ENCODE measurements at regions not wholly inside any gene's neighbourhood (a gene's known extent, or its start where the extent isn't known, plus 50 kb on each side); places are given as distances from the start of the nearest gene placed in this dataset.

GRCh38 chrX:867966-868647, 237.5 kb downstream of the SHOX start:
- no peaks in the 10 kb centered on the region for H3K27me3 Mint-ChIP-seq (ENCODE audit: unreplicated experiment)
- no TSS peak for BruUV-seq (replicated peaks)
- H3K4me3 Mint-ChIP-seq (ENCODE audit: low read depth, unreplicated experiment): no peak overlapping the region
- no peaks in the 10 kb centered on the region for H3K4me1 Mint-ChIP-seq (ENCODE audit: low read depth, unreplicated experiment)
- H3K27ac Mint-ChIP-seq (ENCODE audit: unreplicated experiment): no peak overlapping the region
- no peak for DNase-seq
- no peak for TF ChIP-seq CTCF (IDR thresholded peaks at IDR 0.05; ENCODE audit: unreplicated experiment)
- intact Hi-C loops (cut with micrococcal nuclease; ENCODE audit: unreplicated experiment): no loop called here
- CTCF ChIA-PET: no interaction called here
- no peaks in the 10 kb centered on the region for H3K36me3 Mint-ChIP-seq (ENCODE audit: insufficient read depth, unreplicated experiment)
- H3K9me3 Mint-ChIP-seq (ENCODE audit: low read depth, unreplicated experiment): no peaks in the 10 kb centered on the region

GRCh38 chrX:867502-867901, 236.9 kb downstream of the SHOX start:
- Mint-ChIP-seq H3K4me1 (ENCODE audit: low read depth, unreplicated experiment) (no peaks in the 10 kb centered on the region), H3K9me3 (ENCODE audit: low read depth, unreplicated experiment) (no peaks in the 10 kb centered on the region)
- CTCF ChIA-PET: no interaction called here

GRCh38 chrX:866441-866990, 235.9 kb downstream of the SHOX start:
- CTCF ChIA-PET: no interaction called here
- Mint-ChIP-seq H3K36me3 (ENCODE audit: insufficient read depth, unreplicated experiment) (no peaks in the 10 kb centered on the region), H3K9me3 (ENCODE audit: low read depth, unreplicated experiment) (no peaks in the 10 kb centered on the region), H3K27ac (ENCODE audit: unreplicated experiment) (no peak overlapping the region), H3K4me3 (ENCODE audit: low read depth, unreplicated experiment) (no peak overlapping the region), H3K27me3 (ENCODE audit: unreplicated experiment) (no peaks in the 10 kb centered on the region), H3K4me1 (ENCODE audit: low read depth, unreplicated experiment) (no peaks in the 10 kb centered on the region)
- intact Hi-C loops (cut with micrococcal nuclease; ENCODE audit: unreplicated experiment): no loop called here
- no peak for TF ChIP-seq CTCF (IDR thresholded peaks at IDR 0.05; ENCODE audit: unreplicated experiment)
- DNase-seq: no peak
- no TSS peak for BruUV-seq (replicated peaks)

More at GRCh38 chrX:867502-867901, 236.9 kb downstream of the SHOX start:
- no peak for TF ChIP-seq CTCF (IDR thresholded peaks at IDR 0.05; ENCODE audit: unreplicated experiment)
- H3K27ac Mint-ChIP-seq (ENCODE audit: unreplicated experiment): no peak overlapping the region
- no peaks in the 10 kb centered on the region for H3K36me3 Mint-ChIP-seq (ENCODE audit: insufficient read depth, unreplicated experiment)
- BruUV-seq (replicated peaks): no TSS peak
- intact Hi-C loops (cut with micrococcal nuclease; ENCODE audit: unreplicated experiment): no loop called here
- H3K4me3 Mint-ChIP-seq (ENCODE audit: low read depth, unreplicated experiment): no peak overlapping the region
- DNase-seq: no peak
- no peaks in the 10 kb centered on the region for H3K27me3 Mint-ChIP-seq (ENCODE audit: unreplicated experiment)

GRCh38 chrX:865422-865821, 234.8 kb downstream of the SHOX start:
- intact Hi-C loops (cut with micrococcal nuclease; ENCODE audit: unreplicated experiment): no loop called here
- CTCF ChIA-PET: no interaction called here
- Mint-ChIP-seq H3K4me1 (ENCODE audit: low read depth, unreplicated experiment) (no peaks in the 10 kb centered on the region), H3K27ac (ENCODE audit: unreplicated experiment) (no peak overlapping the region), H3K36me3 (ENCODE audit: insufficient read depth, unreplicated experiment) (no peaks in the 10 kb centered on the region), H3K4me3 (ENCODE audit: low read depth, unreplicated experiment) (no peak overlapping the region), H3K27me3 (ENCODE audit: unreplicated experiment) (no peaks in the 10 kb centered on the region), H3K9me3 (ENCODE audit: low read depth, unreplicated experiment) (no peaks in the 10 kb centered on the region)
- no peak for TF ChIP-seq CTCF (IDR thresholded peaks at IDR 0.05; ENCODE audit: unreplicated experiment)
- DNase-seq: no peak
- no TSS peak for BruUV-seq (replicated peaks)
